ENCODE measurements at regions not wholly inside any gene's neighbourhood (a gene's known extent, or its start where the extent isn't known, plus 50 kb on each side); places are given as distances from the start of the nearest gene placed in this dataset.
"Not testable (repeated sequence)": the region's sequence is repeated elsewhere in the genome, so short reads cannot be mapped to it uniquely, and the experiment has no call there.

- no peak for DNase-seq (ENCODE audit: low read depth)
These were observed 631.0 kb upstream of the NXPH2 start for GRCh38 chr2:139411236-139411635.

- not testable (repeated sequence) for DNase-seq (ENCODE audit: low read depth)
These were observed 630.6 kb upstream of the NXPH2 start for GRCh38 chr2:139410833-139411174.

- not testable (repeated sequence) for DNase-seq (ENCODE audit: low read depth)
These were observed 630.1 kb upstream of the NXPH2 start for GRCh38 chr2:139410147-139410832.

DNA sequence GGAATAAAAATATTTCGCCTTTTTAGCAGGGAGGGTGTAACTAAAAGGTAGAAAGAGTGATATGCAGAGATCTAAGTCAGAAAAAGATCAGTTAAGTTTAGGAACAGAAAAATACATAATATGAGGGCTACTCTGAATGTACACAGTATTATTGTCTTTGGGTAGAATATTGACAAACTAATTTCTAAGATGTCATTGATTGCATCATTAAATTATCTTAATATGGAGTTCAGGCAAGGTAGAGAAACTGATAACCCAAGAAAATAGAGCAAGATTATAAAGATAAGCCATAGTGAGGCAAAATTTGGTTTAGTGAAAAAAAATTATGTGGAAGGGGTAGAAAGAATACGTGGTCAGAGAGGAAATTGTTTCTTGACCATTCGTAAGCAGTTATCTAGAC lies 629.0 kb upstream of the NXPH2 start:
- no peak for DNase-seq (ENCODE audit: low read depth)

DNA sequence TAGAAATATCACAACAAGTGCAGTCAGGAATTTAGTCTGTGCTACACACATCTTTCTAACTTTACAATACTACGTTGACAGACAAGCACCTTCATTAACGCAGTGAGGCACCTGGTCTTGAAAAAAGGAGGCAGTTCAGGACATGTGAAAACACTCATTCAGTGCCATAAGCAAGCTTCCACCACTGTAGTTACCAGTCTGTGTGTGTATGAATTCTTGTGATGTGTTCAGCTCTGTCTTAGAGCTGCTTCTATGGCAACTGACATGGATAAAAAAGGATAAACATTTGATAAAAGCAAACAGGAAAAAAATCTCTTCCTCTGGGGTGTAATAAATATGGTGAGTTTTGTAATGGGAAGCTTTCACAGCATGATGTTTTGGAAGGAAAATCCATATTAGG lies 623.8 kb upstream of the NXPH2 start:
- no peak for DNase-seq (ENCODE audit: low read depth)

- no peak for DNase-seq (ENCODE audit: low read depth)
These were observed 614.6 kb upstream of the NXPH2 start for GRCh38 chr2:139394801-139395200.

- DNase-seq (ENCODE audit: low read depth), result no peak
These were observed 609.2 kb upstream of the NXPH2 start for GRCh38 chr2:139389391-139389790.

DNA sequence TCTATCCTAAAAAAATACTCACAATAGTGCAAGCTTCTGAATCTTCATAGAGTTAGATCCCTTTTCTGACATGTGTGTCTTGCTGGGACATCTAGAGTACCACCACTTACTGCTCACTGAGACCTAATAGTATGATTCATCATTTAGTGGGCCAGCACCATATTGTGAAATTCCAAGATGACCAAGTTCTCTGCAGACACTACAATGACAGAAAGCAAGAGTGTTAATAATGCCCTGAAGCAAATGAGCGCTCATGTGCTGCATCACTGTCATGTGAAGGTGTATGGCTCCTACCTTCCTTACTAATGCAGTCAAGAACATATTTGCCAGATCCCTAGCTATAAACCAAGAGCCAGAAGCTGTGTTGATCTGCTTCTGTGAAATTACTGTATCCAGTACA lies 606.2 kb upstream of the NXPH2 start:
- DNase-seq (ENCODE audit: low read depth), result no peak

DNA sequence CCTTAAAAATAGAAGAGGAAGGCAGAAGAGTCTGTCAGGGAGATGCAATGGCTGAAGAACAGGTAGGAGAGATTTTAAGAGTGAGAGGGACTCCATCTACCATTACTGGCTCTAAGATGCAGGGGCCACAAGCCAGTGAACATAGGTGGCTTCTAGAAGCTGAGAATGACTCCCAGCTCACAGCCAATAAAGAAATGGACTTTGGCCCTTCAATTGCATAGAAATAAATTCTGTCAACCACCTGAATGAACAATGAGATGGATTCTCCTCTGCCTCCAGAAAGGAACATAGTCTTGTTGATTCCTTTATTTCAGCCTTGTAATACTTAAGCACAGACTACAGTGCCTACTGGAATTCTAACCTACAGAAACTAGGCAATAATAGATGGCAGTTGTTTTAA lies 603.3 kb upstream of the NXPH2 start:
- DNase-seq (ENCODE audit: low read depth), result no peak

DNA sequence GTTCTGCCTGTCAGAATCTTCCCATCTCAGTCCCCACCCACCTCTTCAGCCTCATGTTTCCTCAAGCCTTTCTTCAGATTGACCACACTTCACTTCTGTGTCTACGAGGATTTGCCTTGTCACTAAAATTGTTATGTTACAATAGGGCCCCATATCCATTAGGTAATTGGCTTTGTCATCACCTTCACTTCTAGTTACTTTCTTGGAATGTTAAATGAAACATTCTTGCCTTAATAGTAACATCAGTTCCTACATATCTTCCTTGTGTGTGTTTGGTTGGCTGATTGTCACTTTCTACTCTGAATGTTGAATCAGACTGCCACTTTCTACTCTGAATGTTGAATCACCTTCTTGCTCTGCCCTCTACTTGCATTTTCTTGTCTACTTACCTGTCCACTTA lies 599.9 kb upstream of the NXPH2 start:
- DNase-seq (ENCODE audit: low read depth), result no peak

DNA sequence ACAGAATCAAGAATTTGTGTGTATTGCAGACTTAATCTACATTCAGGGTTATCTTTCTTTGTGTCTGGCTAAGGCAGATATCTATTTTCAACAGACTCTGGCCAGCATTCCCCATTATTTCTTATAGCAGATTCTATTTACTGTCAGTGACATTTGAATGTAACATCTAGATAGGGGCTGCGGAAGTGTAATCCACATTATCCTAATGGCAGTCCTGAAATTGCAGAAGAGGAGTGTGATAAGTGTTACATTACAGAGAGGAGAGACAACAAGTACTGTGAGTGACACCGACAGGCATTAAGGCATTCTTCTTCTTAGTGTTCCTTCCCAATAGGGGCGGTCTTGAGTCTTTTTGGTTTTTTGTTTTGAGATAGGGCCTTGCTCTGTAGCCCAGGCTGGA lies 598.2 kb upstream of the NXPH2 start:
- no peak for DNase-seq (ENCODE audit: low read depth)

- DNase-seq (ENCODE audit: low read depth), result no peak
These were observed 594.2 kb upstream of the NXPH2 start for GRCh38 chr2:139374296-139374850.

- DNase-seq (ENCODE audit: low read depth), result no peak
These were observed 589.5 kb upstream of the NXPH2 start for GRCh38 chr2:139369423-139370409.

GRCh38 chr2:139367416-139367815 lies 587.2 kb upstream of the NXPH2 start:
- DNase-seq (ENCODE audit: low read depth), result no peak

DNA sequence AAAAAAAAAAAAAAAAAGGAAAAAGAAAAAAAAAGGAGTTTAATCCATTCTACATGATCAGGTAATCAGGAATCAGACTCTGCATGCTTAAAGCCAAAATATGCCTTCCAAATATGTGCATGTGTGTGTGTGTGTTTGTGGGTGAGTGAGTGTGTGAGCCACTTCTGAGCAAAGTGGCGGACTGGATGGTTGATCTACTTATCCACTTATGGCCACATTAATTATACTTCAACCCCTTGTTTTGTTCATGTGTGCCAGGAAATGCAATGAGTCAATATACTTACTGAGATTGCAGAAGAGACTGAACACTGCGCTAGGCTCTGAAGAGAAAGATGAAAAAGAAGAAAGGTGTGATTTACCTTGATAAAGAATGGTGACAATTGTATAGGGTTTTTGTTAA lies 586.5 kb upstream of the NXPH2 start:
- no peak for DNase-seq (ENCODE audit: low read depth)

- no peak for DNase-seq (ENCODE audit: low read depth)
These were observed 585.0 kb upstream of the NXPH2 start for GRCh38 chr2:139365189-139365588.

DNA sequence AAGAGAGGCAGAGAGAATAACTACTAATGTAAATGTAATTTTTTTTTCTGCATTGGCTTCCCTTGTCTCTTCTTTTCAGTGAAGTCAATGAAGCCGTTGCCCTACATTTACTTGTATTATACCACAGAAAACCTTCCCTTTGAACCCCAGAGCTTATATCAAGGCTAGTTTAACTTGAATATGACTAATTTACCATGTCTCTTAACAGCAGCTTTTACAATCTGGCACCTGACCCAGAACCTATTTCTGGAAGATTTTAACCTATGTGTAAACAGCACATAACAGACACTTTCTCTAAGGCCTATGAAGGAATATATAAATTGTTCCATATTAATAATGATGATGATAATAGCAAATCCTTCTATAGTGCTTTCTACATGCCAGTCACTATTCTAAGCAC lies 580.5 kb upstream of the NXPH2 start:
- DNase-seq (ENCODE audit: low read depth), result no peak

DNA sequence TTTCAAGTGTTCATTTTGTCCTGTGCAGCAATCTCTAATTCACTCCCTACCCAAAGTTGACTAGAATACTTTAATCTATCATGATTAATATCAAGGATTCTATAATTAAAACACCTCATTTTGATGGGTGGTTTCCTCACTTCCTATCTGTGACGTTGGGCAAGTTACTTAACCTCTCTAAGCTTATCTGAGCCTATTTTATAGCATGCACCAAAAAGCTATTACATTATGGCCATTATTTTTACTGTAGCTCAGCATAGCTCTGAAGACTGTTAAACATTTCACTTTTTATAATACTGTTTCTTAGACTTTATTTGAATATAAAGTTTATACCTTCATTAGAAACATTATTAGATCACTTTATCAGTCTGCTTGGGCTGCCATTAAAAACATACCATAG lies 579.6 kb upstream of the NXPH2 start:
- DNase-seq (ENCODE audit: low read depth), result no peak

DNA sequence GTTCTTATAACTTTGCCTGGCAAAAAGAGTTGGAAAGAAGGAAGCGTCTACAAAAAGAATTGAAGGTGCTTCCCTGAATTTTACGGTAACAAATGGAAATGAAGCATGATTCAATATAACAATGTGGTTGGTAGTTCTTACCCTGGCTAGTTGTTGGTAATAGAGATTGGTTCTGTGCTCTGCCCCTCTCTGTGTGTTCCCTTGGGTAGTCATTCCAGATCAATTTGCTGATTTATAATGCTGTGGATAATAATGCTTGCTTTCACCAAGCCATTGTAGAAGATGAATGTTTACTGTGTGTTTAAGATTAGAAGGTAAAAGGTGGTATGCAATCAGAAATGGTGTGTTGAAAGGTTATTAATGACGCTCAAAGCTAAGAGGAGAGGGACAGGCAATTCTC lies 577.8 kb upstream of the NXPH2 start:
- DNase-seq (ENCODE audit: low read depth), result no peak

DNA sequence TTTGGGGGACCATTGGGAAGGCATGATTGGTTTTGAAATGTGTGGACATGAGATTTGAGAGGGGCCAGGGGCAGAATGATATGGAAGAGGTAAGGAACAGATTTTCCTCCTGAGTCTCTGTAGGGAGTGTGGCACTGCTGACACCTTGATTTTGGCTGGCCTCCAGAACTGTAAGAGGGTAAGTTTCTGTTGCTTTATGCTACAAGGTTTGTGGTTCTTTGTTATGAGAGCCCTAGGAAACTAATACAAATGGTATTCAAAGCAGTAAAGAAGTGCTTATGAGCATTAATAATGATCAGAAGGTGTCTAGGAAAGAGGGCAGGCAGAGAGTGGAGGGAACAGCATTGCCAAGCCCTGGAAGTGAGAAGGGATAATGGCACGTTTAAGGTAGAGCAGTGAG lies 574.3 kb upstream of the NXPH2 start:
- no peak for DNase-seq (ENCODE audit: low read depth)

DNA sequence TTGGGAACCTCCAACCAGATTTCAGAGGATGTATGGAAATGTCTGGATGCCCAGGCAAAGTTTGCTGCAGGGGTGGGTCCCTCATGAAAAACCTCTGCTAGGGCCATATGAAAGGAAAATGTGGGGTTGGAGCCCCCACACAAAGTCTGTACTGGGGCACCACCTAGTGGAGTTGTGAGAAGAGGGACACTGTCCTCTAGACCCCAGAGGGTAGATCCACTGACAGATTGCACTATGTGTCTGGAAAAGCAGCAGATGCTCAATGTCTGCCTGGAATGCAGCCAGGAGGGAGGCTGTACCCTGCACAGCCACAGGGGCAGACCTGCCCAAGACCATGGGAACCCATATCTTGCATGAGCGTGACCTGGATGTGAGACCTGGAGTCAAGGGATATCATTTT lies 573.7 kb upstream of the NXPH2 start:
- no peak for DNase-seq (ENCODE audit: low read depth)

DNA sequence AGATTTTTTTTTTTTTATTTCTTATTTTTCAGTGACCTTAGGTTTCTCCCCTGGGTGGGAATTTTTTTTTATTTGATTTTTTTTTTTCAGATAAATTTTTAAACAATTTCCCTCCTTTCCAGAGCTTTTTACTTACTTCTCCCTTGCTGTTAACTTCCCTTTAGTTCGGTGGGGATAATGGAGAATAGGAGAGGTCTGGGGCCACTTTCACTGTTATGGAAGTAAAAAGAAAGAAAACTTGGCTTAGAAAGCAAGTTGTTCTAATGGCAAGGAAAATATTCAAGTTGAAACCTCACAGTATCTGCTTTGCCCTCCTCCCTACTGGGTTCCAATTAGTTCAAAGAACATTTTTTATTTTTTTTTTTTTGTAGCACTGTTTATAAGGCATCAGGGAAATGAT lies 537.1 kb upstream of the NXPH2 start:
- DNase-seq (ENCODE audit: low read depth), result no peak

GRCh38 chr2:139314059-139314458 lies 533.9 kb upstream of the NXPH2 start:
- DNase-seq (ENCODE audit: low read depth), result no peak
